Tongue (tissue), 1 donor: ENCODE measurements at regions not wholly inside any gene's neighbourhood (a gene's known extent, or its start where the extent isn't known, plus 50 kb on each side); places are given as distances from the start of the nearest gene placed in this dataset.

Source experiments
- DNase-seq: peaks from one replicate; pipeline ENCODE4 v3.0.0-alpha.2; 2015

GRCh38 chr13:97111756-97112155 is 110.4 kb upstream of the MBNL2 start:
- peak; percentile 39 for DNase-seq

DNA sequence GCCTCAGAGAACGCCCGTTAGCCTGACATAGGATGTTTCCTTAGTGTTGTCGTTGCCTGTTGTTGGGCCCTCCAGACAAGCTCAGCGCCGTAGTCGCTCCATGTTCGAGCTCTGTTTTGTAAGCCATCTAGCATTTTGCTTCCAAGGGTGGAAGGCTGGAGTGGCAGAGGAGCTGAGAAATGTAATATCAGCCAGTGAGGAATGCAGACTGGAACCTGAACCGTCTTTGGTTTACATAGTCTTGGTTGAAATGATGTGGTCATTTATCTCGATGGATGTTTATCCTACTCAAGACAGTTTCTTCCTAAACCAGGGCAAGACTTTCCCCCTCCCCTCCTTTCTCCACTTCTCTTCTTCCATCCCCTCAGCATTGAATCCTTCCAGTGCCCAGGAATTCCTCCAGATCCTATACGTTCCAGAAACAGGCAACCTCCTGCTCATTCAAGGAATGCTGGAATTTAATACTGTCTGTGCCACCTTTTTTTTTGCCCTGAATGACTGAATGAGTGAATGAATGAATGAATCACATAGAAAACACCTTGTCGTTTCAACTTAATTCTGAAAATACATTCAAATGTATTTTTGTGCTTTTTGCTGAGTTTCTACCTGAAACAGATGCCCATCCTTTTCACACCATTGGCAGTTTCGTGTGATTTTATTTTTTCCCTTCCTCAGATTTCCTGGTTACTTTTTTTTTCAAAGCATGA is 109.5 kb upstream of the MBNL2 start:
- no peak for DNase-seq

- DNase-seq: peak; percentile 54
Observed at GRCh38 chr13:97113231-97114001, 108.7 kb upstream of the MBNL2 start.

DNA sequence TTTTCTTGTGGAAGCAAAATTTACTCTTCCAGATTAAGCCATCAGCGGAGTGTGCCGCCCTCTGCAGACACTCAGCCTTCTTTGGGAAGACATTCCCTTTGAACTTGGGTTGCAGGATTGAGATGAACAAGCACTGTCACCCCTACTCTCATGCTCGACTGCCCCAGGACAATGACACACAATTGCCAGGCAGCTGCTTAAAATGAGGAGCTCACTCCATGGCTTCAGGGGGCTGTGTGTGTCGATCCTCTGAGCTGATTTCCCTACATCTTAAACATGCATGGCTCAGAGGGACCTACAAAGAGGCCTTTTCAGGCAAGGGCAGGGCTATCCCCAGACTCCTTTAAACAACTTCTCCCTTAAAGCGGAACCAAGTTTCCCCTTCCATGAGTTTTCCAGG is 107.5 kb upstream of the MBNL2 start:
- no peak for DNase-seq

- no peak for DNase-seq
Observed at GRCh38 chr13:97116754-97117153, 105.4 kb upstream of the MBNL2 start.

- no peak for DNase-seq
Observed at GRCh38 chr13:97117388-97117910, 104.7 kb upstream of the MBNL2 start.

DNA sequence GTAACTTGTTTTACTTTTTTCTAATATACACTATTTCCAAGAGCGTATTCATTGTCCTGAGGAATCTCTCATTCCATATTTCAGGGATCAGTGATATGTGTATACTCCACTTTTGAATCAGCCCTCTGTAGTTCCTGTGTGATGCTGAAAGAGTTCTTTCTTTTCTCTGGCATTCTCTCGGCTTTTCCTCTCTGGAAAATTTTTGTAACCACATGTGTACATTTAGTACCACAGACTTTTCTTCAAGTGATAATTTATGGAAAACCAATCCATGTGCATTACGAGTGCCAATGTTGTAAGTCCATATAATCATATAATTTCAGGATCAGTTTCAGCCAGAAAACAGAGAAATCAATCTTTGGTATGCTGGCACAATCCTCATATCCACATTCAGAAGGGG is 102.2 kb upstream of the MBNL2 start:
- DNase-seq: peak; percentile 35

DNA sequence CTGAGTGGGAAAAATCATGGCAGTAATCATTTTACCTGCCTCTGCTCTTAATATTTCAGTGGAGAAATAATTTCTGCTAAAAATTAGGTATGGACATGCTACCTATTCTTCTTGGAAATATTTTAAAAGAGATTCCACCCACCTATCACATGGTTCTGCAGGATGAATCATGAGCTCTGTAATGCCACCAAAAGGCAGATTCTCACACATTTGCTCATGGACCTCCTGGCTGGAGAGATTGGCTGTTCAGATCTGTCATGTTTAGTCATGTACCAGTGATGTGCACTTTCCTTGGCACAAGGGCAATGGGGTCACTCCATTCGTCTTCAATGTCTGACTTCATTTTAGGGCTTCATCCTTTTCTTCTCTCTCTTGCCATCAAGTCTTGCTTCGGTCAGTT is 101.8 kb upstream of the MBNL2 start:
- no peak for DNase-seq

- DNase-seq: no peak
Observed at GRCh38 chr13:97120976-97121375, 101.2 kb upstream of the MBNL2 start.

DNA sequence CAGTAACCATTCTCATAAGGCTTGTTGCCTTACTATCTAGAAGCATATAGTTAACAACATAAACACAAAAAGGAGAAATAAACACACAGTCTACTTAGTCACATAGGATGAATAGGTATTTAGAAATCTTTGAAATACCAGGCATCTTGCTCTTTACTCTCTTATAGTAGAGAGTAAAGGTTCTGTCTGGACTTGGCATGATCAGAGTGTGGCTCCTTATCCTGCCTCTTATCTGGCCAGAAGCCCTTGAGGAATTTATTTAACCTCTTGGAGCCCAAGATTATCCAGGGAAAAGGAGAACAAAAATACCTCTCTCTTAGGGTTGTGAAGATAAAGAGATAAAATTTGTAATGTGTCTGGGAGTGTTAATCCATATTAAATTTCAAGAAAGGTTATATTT is 100.2 kb upstream of the MBNL2 start:
- DNase-seq: no peak

DNA sequence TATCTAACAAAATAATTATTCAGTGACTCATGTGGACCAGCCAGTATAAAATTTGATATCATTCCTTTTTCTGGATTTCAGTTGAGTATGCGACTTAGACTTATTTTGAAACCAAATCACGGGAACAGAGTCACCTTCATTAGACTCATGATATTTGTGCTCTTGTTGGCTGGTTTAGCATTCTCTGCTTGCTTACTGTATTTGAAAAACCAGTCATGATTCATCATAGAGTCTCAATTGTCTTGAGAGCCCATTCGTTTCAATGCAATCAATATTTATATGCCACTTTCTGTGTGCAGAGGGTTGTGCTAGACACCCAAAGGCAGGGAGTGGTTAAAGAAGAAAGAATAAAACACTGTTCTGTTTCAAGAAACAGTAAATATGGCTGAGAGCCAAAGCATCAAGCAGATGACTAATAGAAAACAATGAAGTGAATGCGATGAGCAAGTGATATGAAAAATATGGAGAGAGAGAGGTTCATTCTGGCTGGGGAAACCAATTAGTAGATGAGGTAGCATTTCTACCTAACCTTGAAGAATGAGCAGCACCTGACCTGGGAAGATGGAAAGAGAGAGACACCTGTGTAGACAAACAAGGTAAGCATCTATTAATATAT is 99.6 kb upstream of the MBNL2 start:
- no peak for DNase-seq

DNA sequence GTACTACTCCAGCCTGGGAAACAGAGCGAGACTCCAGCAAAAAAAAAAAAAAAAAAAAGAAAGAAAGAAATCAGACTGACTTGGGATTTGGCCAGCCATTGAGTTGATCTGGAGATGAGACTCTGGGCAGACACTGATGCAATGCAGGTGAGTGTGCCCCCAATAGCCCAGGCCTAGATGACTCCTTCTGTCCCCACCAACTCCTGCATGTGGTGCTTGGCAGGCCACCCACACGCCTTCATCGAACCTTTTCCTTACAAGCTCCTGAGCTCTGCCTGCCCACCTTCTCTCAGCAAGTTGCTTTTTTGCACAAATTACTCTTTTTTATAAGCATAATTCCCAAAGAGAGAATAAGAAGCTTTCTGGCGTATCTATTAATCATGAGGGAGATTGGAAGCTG is 97.9 kb upstream of the MBNL2 start:
- DNase-seq: no peak

DNA sequence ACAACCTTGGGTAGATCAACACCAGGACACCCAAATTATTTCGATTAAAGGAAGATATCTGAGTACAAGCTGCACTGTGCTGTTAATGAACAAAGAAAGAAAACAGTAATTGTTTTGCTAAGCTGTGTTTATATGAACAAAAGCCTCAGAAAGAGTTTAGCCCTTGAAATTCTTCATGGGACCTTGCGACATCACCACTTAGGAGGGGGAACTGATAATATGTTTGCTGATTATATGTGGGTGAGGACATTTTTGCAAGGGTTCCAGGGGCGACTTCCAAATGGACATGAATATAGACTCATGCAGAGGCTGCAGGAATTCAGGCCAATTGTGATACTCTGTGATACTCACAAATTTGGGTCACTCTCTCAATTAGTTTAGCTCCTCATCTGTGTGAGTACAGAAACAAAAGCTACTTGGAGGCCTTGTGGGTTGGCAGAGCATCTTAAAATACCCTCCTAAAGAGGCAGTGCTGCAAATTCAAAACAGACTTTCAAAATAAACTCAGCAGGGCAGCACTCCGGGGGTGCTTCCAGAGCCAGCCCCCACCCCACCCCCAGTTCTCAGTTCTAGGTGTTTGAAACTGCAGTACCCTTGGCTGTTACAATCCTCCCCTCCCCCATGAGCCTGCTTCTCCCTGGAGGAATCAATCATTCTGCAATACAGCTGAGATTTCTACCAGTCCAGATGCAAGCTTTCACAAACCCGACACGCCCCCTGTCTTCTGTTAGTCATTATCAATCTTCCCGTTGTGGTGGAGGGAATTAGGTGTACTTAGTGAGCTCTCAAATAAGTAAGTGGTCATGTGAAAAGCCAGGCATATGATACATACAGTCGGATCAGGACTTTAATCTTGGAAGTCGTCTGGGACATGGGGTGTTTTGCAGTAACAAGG is 97.0 kb upstream of the MBNL2 start:
- no peak for DNase-seq

GRCh38 chr13:97125810-97126738 is 96.1 kb upstream of the MBNL2 start:
- peak; percentile 79 for DNase-seq

GRCh38 chr13:97127842-97128241 is 94.3 kb upstream of the MBNL2 start:
- DNase-seq: no peak

- DNase-seq: no peak
Observed at GRCh38 chr13:97130190-97130589, 91.9 kb upstream of the MBNL2 start.

DNA sequence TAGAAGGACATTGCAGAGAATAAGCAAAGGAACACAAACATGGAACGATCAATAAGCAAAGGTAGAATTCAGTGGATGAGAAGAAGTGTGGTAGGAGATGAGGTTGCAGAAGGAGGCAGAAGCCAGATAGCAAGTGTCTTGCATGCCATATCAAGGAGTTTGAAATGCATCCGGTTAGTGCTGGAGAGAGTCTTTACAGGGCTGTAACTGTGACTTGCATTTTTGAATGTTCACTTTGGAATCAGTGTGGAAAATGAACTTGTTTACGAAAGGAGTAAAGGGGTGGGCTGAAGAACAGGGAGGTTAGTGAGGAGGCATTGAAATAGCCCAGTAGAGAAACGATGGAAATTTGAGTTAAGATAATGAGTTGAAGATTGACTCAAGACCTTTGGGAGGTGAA is 90.7 kb upstream of the MBNL2 start:
- DNase-seq: no peak

- no peak for DNase-seq
Observed at GRCh38 chr13:97133554-97133953, 88.6 kb upstream of the MBNL2 start.

GRCh38 chr13:97133955-97134354 is 88.2 kb upstream of the MBNL2 start:
- DNase-seq: no peak

- no peak for DNase-seq
Observed at GRCh38 chr13:97134364-97135095, 87.6 kb upstream of the MBNL2 start.
